HEK293 (cell line): ENCODE measurements at regions not wholly inside any gene's neighbourhood (a gene's known extent, or its start where the extent isn't known, plus 50 kb on each side); places are given as distances from the start of the nearest gene placed in this dataset.

Experiments
- CTCF ChIA-PET: fragments of 350-600 bp; formaldehyde crosslinking; extraction: SDS; loops from one replicate; lab custom pipeline; 2021; ENCODE audit warnings: antibody characterized with exemption; lab: Yijun Ruan, JAX
- POLR2A ChIA-PET: fragments of 300-600 bp; formaldehyde crosslinking; extraction: SDS; loops from one replicate; lab custom pipeline; 2020; ENCODE audit warnings: antibody characterized with exemption, inconsistent platforms; lab: Yijun Ruan, JAX
- H3K27ac ChIP-seq: fragments of 200-500 bp; sonication (Bioruptor generic); 2 replicates; pipeline ENCODE4 v1.5.1; 2014; ENCODE audit warnings: low read depth, low read length, control low read depth, inconsistent platforms; ENCODE audit errors: extremely low read depth
- H3K36me3 ChIP-seq, 2 experiments: fragments of 200-500 bp in 1 of 2; sonication (Bioruptor generic) in 1 of 2; 1 replicate in 1 of 2; 2 replicates in 1 of 2; pipeline ENCODE4 v1.5.1; 2014 to 2017; ENCODE audit warnings: inconsistent platforms in 2 of 2, low read length in 2 of 2; ENCODE audit not compliant: control insufficient read depth in 2 of 2, insufficient read depth in 1 of 2
- H3K4me1 ChIP-seq: fragments of 200-500 bp; sonication (Bioruptor generic); 2 replicates; pipeline ENCODE4 v1.5.1; 2014; ENCODE audit warnings: mild to moderate bottlenecking, low read length, inconsistent platforms; ENCODE audit not compliant: control insufficient read depth, insufficient read depth
- H3K4me3 ChIP-seq: 2 replicates; pipeline ENCODE4 v1.5.1; 2011; ENCODE audit warnings: low read depth, mild to moderate bottlenecking, control low read depth, low read length, moderate library complexity
- H3K9me3 ChIP-seq: fragments of 200-500 bp; sonication (Bioruptor generic); 2 replicates; pipeline ENCODE4 v1.5.1; 2014; ENCODE audit warnings: low read depth, low read length, inconsistent platforms; ENCODE audit not compliant: control insufficient read depth, insufficient read depth
- AEBP2 ChIP-seq: fragments of 450-650 bp; formaldehyde crosslinking; IDR thresholded peaks from 2 replicates; pipeline ENCODE4 v1.5.1; 2016; ENCODE audit warnings: missing biosample characterization, missing genetic modification characterization, borderline replicate concordance
- EGR2 ChIP-seq: fragments of 450-650 bp; formaldehyde crosslinking; IDR thresholded peaks from 2 replicates; pipeline ENCODE4 v1.5.1; 2016; ENCODE audit warnings: low read depth, missing biosample characterization, missing genetic modification characterization
- GLIS1 ChIP-seq: fragments of 450-650 bp; formaldehyde crosslinking; IDR thresholded peaks from 2 replicates; pipeline ENCODE4 v1.5.1; 2016; ENCODE audit warnings: missing biosample characterization, missing genetic modification characterization
- KLF8 ChIP-seq: fragments of 450-650 bp; formaldehyde crosslinking; IDR thresholded peaks from 2 replicates; pipeline ENCODE4 v1.5.1; 2016; ENCODE audit warnings: missing biosample characterization, missing genetic modification characterization
- PRDM10 ChIP-seq: fragments of 450-650 bp; formaldehyde crosslinking; IDR thresholded peaks from 2 replicates; pipeline ENCODE4 v1.5.1; 2016; ENCODE audit warnings: missing biosample characterization, missing genetic modification characterization
- ZBTB20 ChIP-seq: fragments of 450-650 bp; formaldehyde crosslinking; IDR thresholded peaks from 2 replicates; pipeline ENCODE4 v1.5.1; 2016; ENCODE audit warnings: missing biosample characterization, missing genetic modification characterization
- ZNF121 ChIP-seq: fragments of 450-650 bp; formaldehyde crosslinking; IDR thresholded peaks from 2 replicates; pipeline ENCODE4 v1.5.1; 2016; ENCODE audit warnings: missing biosample characterization, missing genetic modification characterization
- ZNF132 ChIP-seq: fragments of 450-650 bp; formaldehyde crosslinking; IDR thresholded peaks from 2 replicates; pipeline ENCODE4 v1.5.1; 2017; ENCODE audit warnings: missing biosample characterization, missing genetic modification characterization, borderline replicate concordance
- ZNF2 ChIP-seq: fragments of 450-650 bp; formaldehyde crosslinking; IDR thresholded peaks from 2 replicates; pipeline ENCODE4 v1.5.1; 2016; ENCODE audit warnings: missing biosample characterization, missing genetic modification characterization
- ZNF311 ChIP-seq: fragments of 450-650 bp; formaldehyde crosslinking; IDR thresholded peaks from 2 replicates; pipeline ENCODE4 v1.5.1; 2017; ENCODE audit warnings: missing biosample characterization, missing genetic modification characterization, borderline replicate concordance
- ZNF366 ChIP-seq: fragments of 450-650 bp; formaldehyde crosslinking; conservative IDR thresholded peaks from 2 replicates; pipeline ENCODE4 v1.5.1; 2016; ENCODE audit warnings: missing biosample characterization, missing genetic modification characterization
- ZNF398 ChIP-seq: fragments of 450-650 bp; formaldehyde crosslinking; IDR thresholded peaks from 2 replicates; pipeline ENCODE4 v1.5.1; 2017; ENCODE audit warnings: missing biosample characterization, missing genetic modification characterization
- ZNF404 ChIP-seq: fragments of 450-650 bp; formaldehyde crosslinking; IDR thresholded peaks from 2 replicates; pipeline ENCODE4 v1.5.1; 2017; ENCODE audit warnings: missing biosample characterization, missing genetic modification characterization
- ZNF521 ChIP-seq: fragments of 450-650 bp; formaldehyde crosslinking; IDR thresholded peaks from 2 replicates; pipeline ENCODE4 v1.5.1; 2017; ENCODE audit warnings: missing biosample characterization, mild to moderate bottlenecking, missing genetic modification characterization
- ZNF548 ChIP-seq: fragments of 450-650 bp; formaldehyde crosslinking; IDR thresholded peaks from 2 replicates; pipeline ENCODE4 v1.5.1; 2016; ENCODE audit warnings: missing biosample characterization, missing genetic modification characterization
- ZNF596 ChIP-seq: fragments of 450-650 bp; IDR thresholded peaks from 2 replicates; pipeline ENCODE4 v1.5.0; 2018; ENCODE audit warnings: missing biosample characterization, mild to moderate bottlenecking, missing genetic modification characterization, moderate library complexity
- ZNF664 ChIP-seq: fragments of 450-650 bp; formaldehyde crosslinking; IDR thresholded peaks from 2 replicates; pipeline ENCODE4 v1.5.1; 2016; ENCODE audit warnings: missing biosample characterization, missing genetic modification characterization
- ZNF701 ChIP-seq: fragments of 450-650 bp; formaldehyde crosslinking; IDR thresholded peaks from 2 replicates; pipeline ENCODE4 v1.5.1; 2016; ENCODE audit warnings: missing biosample characterization, missing genetic modification characterization
- ZNF707 ChIP-seq: fragments of 450-650 bp; formaldehyde crosslinking; IDR thresholded peaks from 2 replicates; pipeline ENCODE4 v1.5.1; 2016; ENCODE audit warnings: missing biosample characterization, missing genetic modification characterization
- ZNF768 ChIP-seq: fragments of 450-650 bp; formaldehyde crosslinking; IDR thresholded peaks from 2 replicates; pipeline ENCODE4 v1.5.1; 2018; ENCODE audit warnings: missing biosample characterization, mild to moderate bottlenecking, missing genetic modification characterization
- ZNF792 ChIP-seq: fragments of 450-650 bp; formaldehyde crosslinking; IDR thresholded peaks from 2 replicates; pipeline ENCODE4 v1.5.1; 2016; ENCODE audit warnings: missing biosample characterization, missing genetic modification characterization
- ZNF843 ChIP-seq: fragments of 450-650 bp; formaldehyde crosslinking; IDR thresholded peaks from 2 replicates; pipeline ENCODE4 v1.5.1; 2016; ENCODE audit warnings: missing biosample characterization, missing genetic modification characterization
- ZXDB ChIP-seq: fragments of 450-650 bp; formaldehyde crosslinking; IDR thresholded peaks from 2 replicates; pipeline ENCODE4 v1.5.1; 2016; ENCODE audit warnings: missing biosample characterization, missing genetic modification characterization
- TF ChIP-seq, protein P1 (sequence below): fragments of 450-650 bp; formaldehyde crosslinking; IDR thresholded peaks from 2 replicates; pipeline ENCODE4 v1.5.1; 2016; ENCODE audit warnings: missing biosample characterization, missing genetic modification characterization, low read depth
- TF ChIP-seq, protein P2 (sequence below): fragments of 450-650 bp; formaldehyde crosslinking; IDR thresholded peaks from 2 replicates; pipeline ENCODE4 v1.5.1; 2016; ENCODE audit warnings: missing biosample characterization, missing genetic modification characterization

GRCh38 chr3:117547956-117548550, 838.5 kb downstream of the TUSC7 start:
- POLR2A ChIA-PET: no interaction called here
- Histone ChIP-seq H3K27ac (no peak overlapping the region), H3K36me3 (no peaks in the 10 kb centered on the region), H3K9me3 (no peaks in the 10 kb centered on the region), H3K4me3 (no peak overlapping the region), H3K4me1 (peaks cover 8% of the 10 kb centered on the region; the same call in 1 of the 2 replicates)
- TF ChIP-seq KLF8 (tag by site-specific recombination) (peak; percentile 63), ZNF521 (no peak), ZBTB20 (tag by site-specific recombination) (peak; percentile 65; the same call in 1 of the 2 replicates), ZNF843 (tag by site-specific recombination) (peak; percentile 59; the same call in 1 of the 2 replicates), ZNF398 (tag by site-specific recombination) (peak; percentile 41; the same call in 1 of the 2 replicates), PRDM10 (tag by site-specific recombination) (peak; percentile 80), ZXDB (tag by site-specific recombination) (0 out of 2 replicates have a peak, but pooled peaks have one; percentile 25), ZNF366 (tag by site-specific recombination) (0 out of 2 replicates have a peak, but pooled peaks have one; percentile 15), ZNF548 (tag by site-specific recombination) (no peak)
- CTCF ChIA-PET: no interaction called here

GRCh38 chr3:117548600-117548999, 839.0 kb downstream of the TUSC7 start:
- POLR2A ChIA-PET: no interaction called here
- Histone ChIP-seq H3K9me3 (no peaks in the 10 kb centered on the region), H3K4me3 (no peak overlapping the region), H3K4me1 (peaks cover 8% of the 10 kb centered on the region; the same call in 1 of the 2 replicates), H3K27ac (no peak overlapping the region), H3K36me3 (no peaks in the 10 kb centered on the region)
- CTCF ChIA-PET: interaction anchor here (1.1 kb wide), 1 partner anchor 778 kb away, joined by 3 read pairs; no protein-coding TSS in a partner anchor
- TF ChIP-seq, protein P1, sequence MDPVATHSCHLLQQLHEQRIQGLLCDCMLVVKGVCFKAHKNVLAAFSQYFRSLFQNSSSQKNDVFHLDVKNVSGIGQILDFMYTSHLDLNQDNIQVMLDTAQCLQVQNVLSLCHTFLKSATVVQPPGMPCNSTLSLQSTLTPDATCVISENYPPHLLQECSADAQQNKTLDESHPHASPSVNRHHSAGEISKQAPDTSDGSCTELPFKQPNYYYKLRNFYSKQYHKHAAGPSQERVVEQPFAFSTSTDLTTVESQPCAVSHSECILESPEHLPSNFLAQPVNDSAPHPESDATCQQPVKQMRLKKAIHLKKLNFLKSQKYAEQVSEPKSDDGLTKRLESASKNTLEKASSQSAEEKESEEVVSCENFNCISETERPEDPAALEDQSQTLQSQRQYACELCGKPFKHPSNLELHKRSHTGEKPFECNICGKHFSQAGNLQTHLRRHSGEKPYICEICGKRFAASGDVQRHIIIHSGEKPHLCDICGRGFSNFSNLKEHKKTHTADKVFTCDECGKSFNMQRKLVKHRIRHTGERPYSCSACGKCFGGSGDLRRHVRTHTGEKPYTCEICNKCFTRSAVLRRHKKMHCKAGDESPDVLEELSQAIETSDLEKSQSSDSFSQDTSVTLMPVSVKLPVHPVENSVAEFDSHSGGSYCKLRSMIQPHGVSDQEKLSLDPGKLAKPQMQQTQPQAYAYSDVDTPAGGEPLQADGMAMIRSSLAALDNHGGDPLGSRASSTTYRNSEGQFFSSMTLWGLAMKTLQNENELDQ (tag by site-specific recombination): no peak
- no peak for TF ChIP-seq ZNF701 (tag by site-specific recombination)
- TF ChIP-seq, protein P2, sequence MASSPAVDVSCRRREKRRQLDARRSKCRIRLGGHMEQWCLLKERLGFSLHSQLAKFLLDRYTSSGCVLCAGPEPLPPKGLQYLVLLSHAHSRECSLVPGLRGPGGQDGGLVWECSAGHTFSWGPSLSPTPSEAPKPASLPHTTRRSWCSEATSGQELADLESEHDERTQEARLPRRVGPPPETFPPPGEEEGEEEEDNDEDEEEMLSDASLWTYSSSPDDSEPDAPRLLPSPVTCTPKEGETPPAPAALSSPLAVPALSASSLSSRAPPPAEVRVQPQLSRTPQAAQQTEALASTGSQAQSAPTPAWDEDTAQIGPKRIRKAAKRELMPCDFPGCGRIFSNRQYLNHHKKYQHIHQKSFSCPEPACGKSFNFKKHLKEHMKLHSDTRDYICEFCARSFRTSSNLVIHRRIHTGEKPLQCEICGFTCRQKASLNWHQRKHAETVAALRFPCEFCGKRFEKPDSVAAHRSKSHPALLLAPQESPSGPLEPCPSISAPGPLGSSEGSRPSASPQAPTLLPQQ (tag by site-specific recombination): no peak
- no peak for TF ChIP-seq EGR2
- no peak for TF ChIP-seq ZNF792 (tag by site-specific recombination)
- no peak for TF ChIP-seq ZNF404 (tag by site-specific recombination)
- no peak for TF ChIP-seq ZNF2 (tag by site-specific recombination)
- TF ChIP-seq ZNF664 (tag by site-specific recombination): no peak
- no peak for TF ChIP-seq ZNF121 (tag by site-specific recombination)
- no peak for TF ChIP-seq ZNF311 (tag by site-specific recombination)
- TF ChIP-seq AEBP2: no peak
- TF ChIP-seq ZNF768 (tag by site-specific recombination): no peak
- TF ChIP-seq ZNF707 (tag by site-specific recombination): no peak
- TF ChIP-seq ZNF596 (tag by site-specific recombination): no peak
- TF ChIP-seq ZNF132 (tag by site-specific recombination): no peak
- no peak for TF ChIP-seq GLIS1
